K562 (cell line): ENCODE measurements at regions not wholly inside any gene's neighbourhood (a gene's known extent, or its start where the extent isn't known, plus 50 kb on each side); places are given as distances from the start of the nearest gene placed in this dataset.

ENCODE experiments used
- CTCF ChIP-seq, 3 experiments: IDR thresholded peaks in 2 of 3; conservative IDR thresholded peaks in 1 of 3; 2 replicates each; pipeline ENCODE4 v1.5.1; 2011 to 2012; ENCODE audit warnings: low read length in 3 of 3, mild to moderate bottlenecking in 3 of 3, control low read depth in 2 of 3, improper control_type of control experiment in 1 of 3, inconsistent platforms in 1 of 3, low read depth in 1 of 3, mixed read lengths in 1 of 3, moderate library complexity in 1 of 3; ENCODE audit not compliant: insufficient read depth in 2 of 3
- EZH2 ChIP-seq: IDR thresholded peaks from 2 replicates; pipeline ENCODE4 v1.6.1; 2012; ENCODE audit warnings: low read depth, mild to moderate bottlenecking, inconsistent platforms, low read length, borderline replicate concordance
- FOSL1 ChIP-seq: fragments of 200-800 bp; sonication (Bioruptor generic); conservative IDR thresholded peaks from 2 replicates; pipeline ENCODE4 v1.6.1; 2016; ENCODE audit warnings: missing genetic modification characterization, missing compliant biosample characterization
- HEY1 ChIP-seq: fragments of 250-450 bp; sonication (Bioruptor Pico); IDR thresholded peaks from 2 replicates; pipeline ENCODE4 v1.5.0; 2020; ENCODE audit warnings: mild to moderate bottlenecking, moderate library complexity, borderline replicate concordance
- POLR2AphosphoS5 ChIP-seq: IDR thresholded peaks from 2 replicates; pipeline ENCODE4 v1.6.1; 2011; ENCODE audit warnings: mild to moderate bottlenecking, low read depth, low read length, moderate library complexity; ENCODE audit not compliant: control insufficient read depth, insufficient read depth
- RBM39 ChIP-seq: fragments of 200-400 bp; formaldehyde crosslinking; optimal IDR thresholded peaks from 2 replicates; pipeline ENCODE3; 2018; ENCODE audit warnings: low read depth, low read length
- SMAD3 ChIP-seq: fragments of 450-650 bp; formaldehyde crosslinking; conservative IDR thresholded peaks from 2 replicates; pipeline ENCODE4 v1.4.0; 2020; ENCODE audit warnings: mild to moderate bottlenecking
- SNRNP70 ChIP-seq: fragments of 200-400 bp; formaldehyde crosslinking; optimal IDR thresholded peaks from 2 replicates; pipeline ENCODE3; 2017; ENCODE audit warnings: low read depth, low read length

GRCh38 chr5:135097390-135097789 is 63.4 kb upstream of the PITX1 start:
- TF ChIP-seq POLR2AphosphoS5 (no peak), CTCF (IDR thresholded peaks at IDR 0.05 in 2 of 3, conservative IDR thresholded peaks at IDR 0.05 in 1 of 3; ENCODE audit: insufficient read depth in 2 of 3, low read depth in 1 of 3, low read length in 3 of 3) (no peak), SMAD3 (CRISPR knock-in tag) (no peak), EZH2 (no peak), SNRNP70 (no peak), HEY1 (CRISPR knock-in tag) (no peak), RBM39 (no peak), FOSL1 (no peak)
